GM12878 (cell line): ENCODE measurements at regions not wholly inside any gene's neighbourhood (a gene's known extent, or its start where the extent isn't known, plus 50 kb on each side); places are given as distances from the start of the nearest gene placed in this dataset.

Source experiments
- ATAC-seq: fragments of 200-7000 bp; cut with Tn5 transposase; 3 replicates; pipeline ENCODE4 v1.9.1; 2020; ENCODE audit warnings: mild to moderate bottlenecking, moderate library complexity
- BruUV-seq: library from RNA; stranded (reverse); fragments of 400-500 nt; replicated peaks from 2 replicates; lab custom pipeline; 2021; lab: Mats Ljungman, UMichigan
- CTCF ChIA-PET: fragments of 300-600 bp; sonication (Branson Sonifier 250); formaldehyde crosslinking; extraction: SDS; loops from one replicate; lab custom pipeline; 2021; ENCODE audit warnings: inconsistent platforms; lab: Yijun Ruan, JAX
- POLR2A ChIA-PET: fragments of 350-600 bp; formaldehyde crosslinking; extraction: SDS; loops from one replicate; lab custom pipeline; 2021; ENCODE audit warnings: inconsistent platforms; lab: Charles Lee
- RAD21 ChIA-PET: fragments of 300-600 bp; sonication (Branson Sonifier 250); formaldehyde crosslinking; loops from one replicate; lab custom pipeline; 2023; ENCODE audit warnings: antibody characterized with exemption; ENCODE audit not compliant: unreplicated experiment; lab: Charles Lee
- SMC1A ChIA-PET: fragments of 300-600 bp; sonication (Branson Sonifier 250); formaldehyde crosslinking; loops from one replicate; lab custom pipeline; 2023; ENCODE audit not compliant: unreplicated experiment, uncharacterized antibody; lab: Charles Lee
- DNase-seq: peaks from one replicate; pipeline ENCODE4 v3.0.0-alpha.2; 2011; ENCODE audit warnings: low read depth, low spot score
- FAIRE-seq: peaks from 3 replicates; lab custom pipeline; 2011; peaks lifted over from hg19 to GRCh38; lab: Jason Lieb, UNC
- H2AFZ ChIP-seq: 2 replicates; pipeline ENCODE4 v1.6.0; 2011; ENCODE audit warnings: low read depth, low read length, control low read depth; ENCODE audit not compliant: control insufficient read depth
- H3K27ac ChIP-seq: 2 replicates; pipeline ENCODE4 v1.5.1; 2011; ENCODE audit warnings: control low read depth; ENCODE audit not compliant: control insufficient read depth, insufficient read depth
- H3K27me3 ChIP-seq, 2 experiments: replicated peaks in 1 of 2; 2 replicates each; pipeline versions ENCODE4 v1.6.0 to v1.6.1; 2011; ENCODE audit warnings: low read length in 1 of 2; ENCODE audit not compliant: control insufficient read depth in 2 of 2, insufficient read depth in 2 of 2
- H3K36me3 ChIP-seq, 2 experiments: 2 replicates each; pipeline ENCODE4 v1.5.1; 2011; ENCODE audit warnings: low read length in 1 of 2; ENCODE audit not compliant: control insufficient read depth in 2 of 2, insufficient read depth in 2 of 2
- H3K4me1 ChIP-seq: 2 replicates; pipeline ENCODE4 v1.6.1; 2011; ENCODE audit warnings: mild to moderate bottlenecking, low read length, moderate library complexity, mixed read lengths; ENCODE audit not compliant: control insufficient read depth, insufficient read depth
- H3K4me2 ChIP-seq: 2 replicates; pipeline ENCODE4 v1.6.0; 2011; ENCODE audit warnings: control low read depth; ENCODE audit not compliant: control insufficient read depth, insufficient read depth
- H3K4me3 ChIP-seq: fragments of 200-600 bp; sonication (generic); 2 replicates; pipeline ENCODE4 v1.5.1; 2016
- H3K79me2 ChIP-seq: 2 replicates; pipeline ENCODE4 v1.6.0; 2011; ENCODE audit warnings: low read length; ENCODE audit not compliant: control insufficient read depth, insufficient read depth
- H3K9ac ChIP-seq: 2 replicates; pipeline ENCODE4 v1.8.0; 2011; ENCODE audit warnings: low read length, control low read depth, mixed read lengths; ENCODE audit not compliant: control insufficient read depth, insufficient read depth
- H3K9me3 ChIP-seq: replicated peaks from 3 replicates; pipeline ENCODE4 v1.5.1; 2011; ENCODE audit warnings: mild to moderate bottlenecking, low read length; ENCODE audit not compliant: control insufficient read depth, insufficient read depth
- H4K20me1 ChIP-seq: 2 replicates; pipeline ENCODE4 v1.6.0; 2011; ENCODE audit not compliant: control insufficient read depth, insufficient read depth
- ASH2L ChIP-seq: fragments of 300-600, 200-600 bp; sonication (generic); IDR thresholded peaks from 2 replicates; pipeline ENCODE4 v1.6.1; 2017; ENCODE audit warnings: low read depth, mild to moderate bottlenecking, borderline replicate concordance
- CBX3 ChIP-seq: fragments of 200-600 bp; sonication (generic); IDR thresholded peaks from 2 replicates; pipeline ENCODE4 v1.6.1; 2016; ENCODE audit warnings: low read depth, borderline replicate concordance
- CHD1 ChIP-seq: IDR thresholded peaks from 2 replicates; pipeline ENCODE4 v1.6.1; 2012; ENCODE audit warnings: low read depth, low read length, improper control_type of control experiment
- ESRRA ChIP-seq: IDR thresholded peaks from 2 replicates; pipeline ENCODE4 v1.6.1; 2012; ENCODE audit warnings: mild to moderate bottlenecking, low read length, improper control_type of control experiment
- PAX5 ChIP-seq: IDR thresholded peaks from 2 replicates; pipeline ENCODE4 v1.6.1; 2011; ENCODE audit warnings: low read depth, low read length, borderline replicate concordance
- RB1 ChIP-seq: fragments of 450-650 bp; formaldehyde crosslinking; IDR thresholded peaks from 2 replicates; pipeline ENCODE4 v1.6.1; 2017; ENCODE audit warnings: mild to moderate bottlenecking, borderline replicate concordance
- SUPT20H ChIP-seq: IDR thresholded peaks from 2 replicates; pipeline ENCODE4 v1.6.1; 2011; ENCODE audit warnings: low read depth, mild to moderate bottlenecking, low read length, moderate library complexity, borderline replicate concordance; ENCODE audit not compliant: control insufficient read depth
- TAF1 ChIP-seq: IDR thresholded peaks from 2 replicates; pipeline ENCODE4 v1.6.1; 2011; ENCODE audit warnings: mild to moderate bottlenecking, low read depth, low read length, borderline replicate concordance
- TBL1XR1 ChIP-seq: IDR thresholded peaks from 2 replicates; pipeline ENCODE4 v1.6.1; 2012; ENCODE audit warnings: low read depth, low read length, improper control_type of control experiment
- WGBS: methylation state at CpG from one replicate; pipeline ENCODE4 v1.1.6; 2016; ENCODE audit warnings: low lambda C conversion rate; ENCODE audit not compliant: insufficient replicate concordance, insufficient coverage; ENCODE audit errors: missing lambda C conversion rate; 5-methylcytosine and 5-hydroxymethylcytosine counted together
- in situ Hi-C: fragments of 300-500 bp; cut with MboI; formaldehyde crosslinking; loops from 9 replicates; pipeline ENCODE4 v1.14.3; 2018; ENCODE audit warnings: mixed read lengths
- intact Hi-C: fragments of 100-400 bp; cut with micrococcal nuclease; formaldehyde crosslinking; loops from one replicate; pipeline ENCODE4 v1.14.2; 2022; ENCODE audit not compliant: unreplicated experiment
- TF ChIP-seq, protein P1 (sequence below): fragments of 450-650 bp; IDR thresholded peaks from 2 replicates; pipeline ENCODE4 v1.6.1; 2017; ENCODE audit warnings: mild to moderate bottlenecking, moderate library complexity
- TF ChIP-seq, protein P2 (sequence below): fragments of 450-650 bp; IDR thresholded peaks from 2 replicates; pipeline ENCODE4 v1.6.1; 2017; ENCODE audit warnings: mild to moderate bottlenecking
- TF ChIP-seq, protein P3 (sequence below): fragments of 450-650 bp; IDR thresholded peaks from 2 replicates; pipeline ENCODE4 v1.6.1; 2017; ENCODE audit warnings: mild to moderate bottlenecking, low read depth, inconsistent platforms; ENCODE audit not compliant: poor library complexity, severe bottlenecking

DNA sequence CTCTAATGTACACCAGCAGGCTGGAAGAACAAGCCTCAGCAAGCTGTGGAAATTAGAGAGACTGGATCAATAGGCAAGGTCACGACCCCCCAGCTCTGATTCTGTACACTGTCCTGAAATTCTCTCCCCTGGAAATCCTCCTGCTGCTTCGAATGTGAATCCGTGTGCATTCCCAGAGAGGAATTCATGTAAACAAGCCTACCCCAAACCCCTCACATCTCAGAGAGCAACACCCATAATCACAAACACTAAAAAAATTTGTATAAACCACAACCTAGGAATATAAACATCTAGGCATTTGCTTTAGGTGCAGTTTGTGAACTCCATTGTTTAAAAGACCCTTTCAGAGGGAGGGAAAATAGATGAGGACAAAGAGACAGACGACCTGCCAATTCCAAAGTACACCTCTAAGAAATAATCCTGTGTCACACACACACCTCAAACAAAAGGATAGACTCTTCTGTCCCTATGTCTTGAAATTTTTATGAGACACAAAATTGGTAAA, 325.2 kb downstream of the WDR72 start (continued):
- TF ChIP-seq, protein P1, sequence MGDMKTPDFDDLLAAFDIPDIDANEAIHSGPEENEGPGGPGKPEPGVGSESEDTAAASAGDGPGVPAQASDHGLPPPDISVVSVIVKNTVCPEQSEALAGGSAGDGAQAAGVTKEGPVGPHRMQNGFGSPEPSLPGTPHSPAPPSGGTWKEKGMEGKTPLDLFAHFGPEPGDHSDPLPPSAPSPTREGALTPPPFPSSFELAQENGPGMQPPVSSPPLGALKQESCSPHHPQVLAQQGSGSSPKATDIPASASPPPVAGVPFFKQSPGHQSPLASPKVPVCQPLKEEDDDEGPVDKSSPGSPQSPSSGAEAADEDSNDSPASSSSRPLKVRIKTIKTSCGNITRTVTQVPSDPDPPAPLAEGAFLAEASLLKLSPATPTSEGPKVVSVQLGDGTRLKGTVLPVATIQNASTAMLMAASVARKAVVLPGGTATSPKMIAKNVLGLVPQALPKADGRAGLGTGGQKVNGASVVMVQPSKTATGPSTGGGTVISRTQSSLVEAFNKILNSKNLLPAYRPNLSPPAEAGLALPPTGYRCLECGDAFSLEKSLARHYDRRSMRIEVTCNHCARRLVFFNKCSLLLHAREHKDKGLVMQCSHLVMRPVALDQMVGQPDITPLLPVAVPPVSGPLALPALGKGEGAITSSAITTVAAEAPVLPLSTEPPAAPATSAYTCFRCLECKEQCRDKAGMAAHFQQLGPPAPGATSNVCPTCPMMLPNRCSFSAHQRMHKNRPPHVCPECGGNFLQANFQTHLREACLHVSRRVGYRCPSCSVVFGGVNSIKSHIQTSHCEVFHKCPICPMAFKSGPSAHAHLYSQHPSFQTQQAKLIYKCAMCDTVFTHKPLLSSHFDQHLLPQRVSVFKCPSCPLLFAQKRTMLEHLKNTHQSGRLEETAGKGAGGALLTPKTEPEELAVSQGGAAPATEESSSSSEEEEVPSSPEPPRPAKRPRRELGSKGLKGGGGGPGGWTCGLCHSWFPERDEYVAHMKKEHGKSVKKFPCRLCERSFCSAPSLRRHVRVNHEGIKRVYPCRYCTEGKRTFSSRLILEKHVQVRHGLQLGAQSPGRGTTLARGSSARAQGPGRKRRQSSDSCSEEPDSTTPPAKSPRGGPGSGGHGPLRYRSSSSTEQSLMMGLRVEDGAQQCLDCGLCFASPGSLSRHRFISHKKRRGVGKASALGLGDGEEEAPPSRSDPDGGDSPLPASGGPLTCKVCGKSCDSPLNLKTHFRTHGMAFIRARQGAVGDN: no peak
- no peak for TF ChIP-seq CBX3
- TF ChIP-seq ESRRA: no peak

DNA sequence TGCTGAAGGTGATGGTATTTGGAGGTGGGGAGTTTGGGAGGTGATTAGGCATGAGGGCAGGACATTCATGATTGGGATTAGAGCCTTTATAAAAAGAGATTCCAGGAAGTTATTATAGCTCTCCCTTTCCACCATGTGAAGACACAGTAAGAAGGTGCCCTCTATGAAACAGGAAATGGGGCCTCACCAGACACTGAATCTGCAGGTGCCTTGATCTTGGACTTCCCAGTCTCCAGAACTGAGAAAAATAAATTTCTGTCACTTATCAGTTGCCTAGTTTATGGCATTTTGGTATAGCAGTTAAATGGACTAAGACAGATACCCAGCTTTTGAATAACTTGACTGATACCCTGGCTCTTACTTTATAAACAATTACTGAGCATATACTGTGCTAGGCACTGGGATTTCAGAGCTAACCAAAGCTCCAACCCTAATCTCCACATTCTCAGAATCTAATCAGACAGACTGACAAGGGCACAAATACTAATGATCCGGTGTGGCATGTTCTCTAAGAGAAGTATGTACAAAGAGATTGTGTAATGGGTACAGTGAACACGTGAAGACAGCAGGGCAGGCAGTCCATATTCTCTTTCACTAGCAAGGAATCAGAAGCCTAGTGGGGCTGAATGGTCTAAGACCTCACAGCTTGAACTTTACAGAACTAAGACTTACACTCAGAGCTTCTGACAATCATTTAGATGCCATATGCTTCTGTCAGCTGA, 343.1 kb downstream of the WDR72 start:
- H3K9me3 ChIP-seq: no peaks in the 10 kb centered on the region; the same call in 2 of the 3 replicates
- BruUV-seq: no TSS peak
- DNase-seq (no peak), ATAC-seq (no peak), FAIRE-seq (no peak)
- H3K36me3 ChIP-seq: no peaks in the 10 kb centered on the region
- no peak overlapping the region for H3K27ac ChIP-seq
- H3K9ac ChIP-seq: no peak overlapping the region
- no peaks in the 10 kb centered on the region for H3K79me2 ChIP-seq
- ChIA-PET RAD21 (no interaction called here), SMC1A (no interaction called here), CTCF (no interaction called here), POLR2A (no interaction called here)
- in situ Hi-C loops (no loop called here), intact Hi-C loops (no loop called here)
- no peaks in the 10 kb centered on the region for H4K20me1 ChIP-seq
- H3K27me3 ChIP-seq: no peaks in the 10 kb centered on the region
- H3K4me3 ChIP-seq: no peak overlapping the region
- H2AFZ ChIP-seq: no peak overlapping the region
- no peak overlapping the region for H3K4me2 ChIP-seq
- H3K4me1 ChIP-seq: no peaks in the 10 kb centered on the region
- WGBS: 0% methylated on average over 2 of the region's 2 CpGs
- no peak for TF ChIP-seq TAF1
- no peak for TF ChIP-seq RB1
- TF ChIP-seq, protein P2, sequence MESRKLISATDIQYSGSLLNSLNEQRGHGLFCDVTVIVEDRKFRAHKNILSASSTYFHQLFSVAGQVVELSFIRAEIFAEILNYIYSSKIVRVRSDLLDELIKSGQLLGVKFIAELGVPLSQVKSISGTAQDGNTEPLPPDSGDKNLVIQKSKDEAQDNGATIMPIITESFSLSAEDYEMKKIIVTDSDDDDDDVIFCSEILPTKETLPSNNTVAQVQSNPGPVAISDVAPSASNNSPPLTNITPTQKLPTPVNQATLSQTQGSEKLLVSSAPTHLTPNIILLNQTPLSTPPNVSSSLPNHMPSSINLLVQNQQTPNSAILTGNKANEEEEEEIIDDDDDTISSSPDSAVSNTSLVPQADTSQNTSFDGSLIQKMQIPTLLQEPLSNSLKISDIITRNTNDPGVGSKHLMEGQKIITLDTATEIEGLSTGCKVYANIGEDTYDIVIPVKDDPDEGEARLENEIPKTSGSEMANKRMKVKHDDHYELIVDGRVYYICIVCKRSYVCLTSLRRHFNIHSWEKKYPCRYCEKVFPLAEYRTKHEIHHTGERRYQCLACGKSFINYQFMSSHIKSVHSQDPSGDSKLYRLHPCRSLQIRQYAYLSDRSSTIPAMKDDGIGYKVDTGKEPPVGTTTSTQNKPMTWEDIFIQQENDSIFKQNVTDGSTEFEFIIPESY: no peak
- no peak for TF ChIP-seq PAX5
- TF ChIP-seq CHD1: no peak
- no peak for TF ChIP-seq ASH2L
- TF ChIP-seq TBL1XR1: no peak
- TF ChIP-seq, protein P3, sequence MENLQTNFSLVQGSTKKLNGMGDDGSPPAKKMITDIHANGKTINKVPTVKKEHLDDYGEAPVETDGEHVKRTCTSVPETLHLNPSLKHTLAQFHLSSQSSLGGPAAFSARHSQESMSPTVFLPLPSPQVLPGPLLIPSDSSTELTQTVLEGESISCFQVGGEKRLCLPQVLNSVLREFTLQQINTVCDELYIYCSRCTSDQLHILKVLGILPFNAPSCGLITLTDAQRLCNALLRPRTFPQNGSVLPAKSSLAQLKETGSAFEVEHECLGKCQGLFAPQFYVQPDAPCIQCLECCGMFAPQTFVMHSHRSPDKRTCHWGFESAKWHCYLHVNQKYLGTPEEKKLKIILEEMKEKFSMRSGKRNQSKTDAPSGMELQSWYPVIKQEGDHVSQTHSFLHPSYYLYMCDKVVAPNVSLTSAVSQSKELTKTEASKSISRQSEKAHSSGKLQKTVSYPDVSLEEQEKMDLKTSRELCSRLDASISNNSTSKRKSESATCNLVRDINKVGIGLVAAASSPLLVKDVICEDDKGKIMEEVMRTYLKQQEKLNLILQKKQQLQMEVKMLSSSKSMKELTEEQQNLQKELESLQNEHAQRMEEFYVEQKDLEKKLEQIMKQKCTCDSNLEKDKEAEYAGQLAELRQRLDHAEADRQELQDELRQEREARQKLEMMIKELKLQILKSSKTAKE: no peak
- no peak for TF ChIP-seq SUPT20H
